ENCODE measurements at regions not wholly inside any gene's neighbourhood (a gene's known extent, or its start where the extent isn't known, plus 50 kb on each side); places are given as distances from the start of the nearest gene placed in this dataset.

DNA sequence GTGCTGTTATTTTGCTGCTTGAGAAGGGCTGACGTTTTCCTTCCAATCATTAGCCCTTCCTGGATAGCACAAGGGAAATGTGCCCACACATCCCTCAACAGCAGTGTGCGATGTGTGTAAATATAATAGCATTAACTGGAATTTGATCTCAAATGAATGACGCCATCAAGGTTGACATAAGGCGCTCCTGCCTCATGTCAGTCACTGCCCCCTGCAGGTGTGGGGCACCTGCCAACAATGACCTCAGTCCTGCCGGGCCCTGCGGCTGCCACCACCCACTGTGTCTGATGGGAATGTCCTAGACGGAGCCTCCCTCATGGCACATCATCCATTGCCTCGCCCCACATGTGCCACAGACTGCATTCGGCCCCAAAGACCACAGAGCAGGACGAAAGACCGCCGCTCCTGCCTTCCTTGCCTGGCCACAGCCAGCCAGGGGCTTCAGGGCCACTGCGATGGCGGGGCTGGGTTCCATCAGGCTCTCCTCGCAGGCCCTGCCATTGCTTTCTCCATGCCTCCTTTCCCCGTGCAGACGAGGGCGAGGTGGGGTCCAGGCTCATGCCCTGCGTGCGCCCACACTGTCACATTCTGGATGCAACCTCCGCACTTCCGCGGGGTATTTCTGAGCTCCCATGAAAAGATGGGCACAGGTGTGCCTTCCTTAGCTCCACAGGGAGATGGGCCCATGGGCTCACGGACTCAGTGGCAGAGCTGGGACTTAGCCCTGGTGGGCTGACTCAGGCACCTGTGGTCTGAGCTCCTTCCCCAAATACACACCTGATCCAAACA is 146.7 kb downstream of the SOX1 start:
- no peak for TF ChIP-seq CTCF (IDR thresholded peaks at IDR 0.05; ENCODE audit: poor library complexity)
- TF ChIP-seq EZH2phosphoT487 (IDR thresholded peaks at IDR 0.05; ENCODE audit: low read depth, severe bottlenecking, unreplicated experiment), result no peak
